T-helper 22 cell (primary cell): ENCODE measurements at regions not wholly inside any gene's neighbourhood (a gene's known extent, or its start where the extent isn't known, plus 50 kb on each side); places are given as distances from the start of the nearest gene placed in this dataset.

Experiments used
- DNase-seq: peaks from one replicate; pipeline ENCODE4 v3.0.0-alpha.2; 2020; ENCODE audit warnings: low read depth

DNA sequence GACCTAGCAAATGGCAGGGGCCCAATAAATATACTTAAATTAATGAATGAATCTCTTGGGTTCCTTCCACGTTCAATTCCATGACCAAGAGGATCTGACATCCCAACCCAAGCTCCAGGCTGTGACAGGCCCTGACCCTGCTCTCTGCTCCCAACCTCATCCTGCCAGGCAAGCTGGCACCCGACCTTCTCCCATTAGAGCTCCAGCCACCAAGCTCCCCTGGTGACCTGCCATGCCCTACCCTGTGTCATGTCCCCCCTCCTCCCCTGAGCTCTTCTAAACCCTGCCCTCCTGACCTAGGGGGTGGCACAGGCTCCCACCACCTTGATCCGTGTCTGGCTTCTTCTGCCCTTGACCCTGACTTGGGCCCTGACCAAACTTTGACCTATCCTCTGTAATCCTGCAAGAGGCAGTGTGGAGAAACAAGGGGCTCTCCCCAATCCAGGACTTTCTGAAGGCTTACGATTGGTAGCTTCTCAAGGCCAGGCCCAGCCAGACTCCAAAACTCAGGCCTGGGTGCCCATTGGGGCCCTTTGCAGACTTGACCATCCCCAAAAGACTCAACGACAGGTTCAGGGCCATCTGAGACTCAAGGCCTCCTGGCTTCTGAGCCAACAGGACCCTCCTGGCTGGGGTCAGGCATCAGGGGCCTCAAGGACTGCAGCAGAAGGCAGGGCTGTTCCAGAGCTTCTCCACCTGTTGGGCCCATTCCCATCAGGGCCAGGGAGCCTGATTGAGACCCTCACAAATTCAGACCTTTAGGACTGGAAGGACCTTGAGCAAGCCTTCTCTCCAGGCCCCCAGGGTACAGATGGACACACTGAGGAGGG, 249.0 kb downstream of the PTPRU start:
- no peak for DNase-seq

DNA sequence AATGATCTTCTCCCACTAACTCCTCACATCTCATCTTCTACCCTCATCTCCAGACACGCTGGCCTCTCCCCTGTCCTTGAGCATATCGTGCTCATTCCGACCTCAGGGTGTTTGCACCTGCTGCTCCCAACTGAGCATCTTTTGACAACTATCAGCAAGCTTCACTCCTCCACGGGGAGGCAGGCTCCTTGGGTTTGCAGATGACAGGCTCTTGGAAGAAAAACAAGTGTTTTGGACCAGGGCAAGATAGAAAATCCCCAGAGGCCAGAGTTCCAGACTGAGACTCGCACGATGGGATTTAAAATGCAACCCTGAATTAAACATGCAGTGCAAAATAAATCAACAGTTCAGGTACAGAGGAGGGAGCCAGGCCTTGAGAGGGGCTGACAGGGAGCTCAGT, 246.7 kb downstream of the PTPRU start:
- no peak for DNase-seq

- no peak for DNase-seq
Observed at GRCh38 chr1:29482064-29482463, 245.7 kb downstream of the PTPRU start.

DNA sequence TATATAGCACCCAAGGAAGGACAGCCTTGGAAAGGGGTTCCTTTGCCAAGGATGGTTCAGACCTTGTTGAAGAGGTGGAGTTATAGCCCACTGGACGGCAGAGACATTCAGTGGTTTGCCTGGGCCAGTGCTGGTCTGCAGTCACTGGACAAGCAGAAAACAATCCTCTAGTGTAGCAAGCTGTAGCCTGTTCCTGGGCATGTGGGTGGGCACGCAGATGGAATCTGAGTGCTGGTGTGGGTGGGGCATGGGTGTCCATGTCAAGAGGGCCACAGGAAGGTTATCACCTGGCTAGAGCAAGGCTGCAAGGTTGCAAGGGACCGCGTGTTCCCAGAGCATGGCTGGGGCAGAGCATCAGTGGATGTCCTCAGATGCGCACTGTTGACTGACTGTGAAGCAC, 244.7 kb downstream of the PTPRU start:
- no peak for DNase-seq

DNA sequence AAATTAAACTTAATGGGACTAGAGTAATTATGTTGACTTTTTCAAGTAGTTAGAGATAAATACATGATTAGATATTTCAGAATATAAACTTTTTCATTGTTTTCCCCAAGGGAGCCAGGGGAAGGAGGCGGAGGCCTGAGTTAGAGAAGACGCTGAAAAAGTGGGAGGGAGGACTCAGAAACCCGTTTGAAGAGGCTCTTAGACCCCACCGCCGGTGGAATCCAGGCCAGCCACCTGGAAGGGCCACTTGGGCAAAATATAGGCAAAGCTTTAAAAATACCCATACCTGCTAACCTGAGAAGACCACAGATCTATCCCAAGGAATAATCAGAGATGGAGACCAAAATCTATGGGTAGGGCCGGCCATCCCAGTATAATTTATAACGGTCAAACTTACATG, 242.6 kb downstream of the PTPRU start:
- no peak for DNase-seq

- no peak for DNase-seq
Observed at GRCh38 chr1:29478151-29478791, 241.9 kb downstream of the PTPRU start.

DNA sequence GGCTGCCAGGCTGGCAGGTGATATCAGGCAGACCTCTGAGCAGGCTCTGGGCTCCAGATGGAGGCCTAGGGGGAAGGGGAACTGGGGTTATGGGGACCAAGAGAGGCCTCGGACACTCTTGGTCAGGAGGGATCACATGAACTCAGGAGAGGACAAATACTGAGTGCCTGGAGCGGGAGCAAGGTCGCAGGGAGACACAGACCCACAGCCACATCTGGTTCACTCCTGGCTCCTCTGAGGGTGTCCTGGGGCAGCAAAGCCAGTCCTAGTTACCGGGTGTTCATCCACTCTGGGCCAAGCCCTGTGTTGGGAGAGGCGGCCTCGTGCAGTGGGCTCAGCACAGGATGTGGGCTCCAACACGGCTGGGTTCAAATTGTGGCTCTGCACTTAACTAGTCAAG, 239.0 kb downstream of the PTPRU start:
- DNase-seq = no peak

DNA sequence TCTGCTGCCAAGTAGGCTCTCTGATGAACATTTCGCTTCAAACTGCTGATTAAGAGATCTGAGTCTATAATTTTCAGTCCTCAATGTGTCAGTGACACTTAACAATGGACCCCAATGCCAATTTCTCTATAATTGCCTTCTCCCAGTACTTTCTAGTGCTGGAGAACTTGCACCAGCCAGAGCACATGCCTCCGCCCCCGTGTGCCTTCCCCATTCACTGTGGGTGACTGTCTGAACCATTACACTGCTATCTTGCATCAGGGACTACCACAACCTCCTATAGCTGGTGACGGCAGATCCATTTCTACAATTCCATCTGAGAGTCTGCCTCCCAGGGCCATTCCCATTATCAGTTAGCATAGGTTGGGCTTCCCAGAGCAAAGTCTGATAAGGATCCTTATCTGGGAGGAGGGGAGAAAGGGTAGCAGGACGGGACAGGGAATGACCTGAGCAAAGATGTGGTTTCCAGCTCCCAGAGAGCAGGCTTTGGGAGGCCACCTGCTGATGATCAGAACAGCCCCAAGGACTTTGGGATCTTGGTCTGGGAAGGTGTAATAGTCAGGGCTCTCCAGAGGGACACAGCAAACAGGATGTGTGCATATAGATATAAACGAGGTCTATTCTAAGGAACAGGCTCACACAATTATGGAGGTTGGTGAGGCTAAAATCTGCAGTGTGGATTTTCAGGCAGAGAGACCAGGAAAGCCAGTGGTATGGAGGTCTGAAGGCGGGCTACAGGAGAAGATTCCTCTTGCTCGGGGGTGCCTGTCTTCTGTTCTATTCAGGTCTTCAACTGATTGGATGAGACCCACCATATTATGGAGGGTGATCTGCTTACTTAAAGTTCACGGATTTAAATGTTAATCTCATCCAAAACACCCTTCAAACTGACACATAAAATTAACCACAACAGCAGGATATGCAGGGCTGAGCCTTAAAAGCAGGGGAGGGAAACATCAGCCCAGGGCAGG, 238.2 kb downstream of the PTPRU start:
- no peak for DNase-seq

GRCh38 chr1:29473161-29473855, 237.0 kb downstream of the PTPRU start:
- no peak for DNase-seq

GRCh38 chr1:29471487-29472313, 235.4 kb downstream of the PTPRU start:
- DNase-seq = no peak

- no peak for DNase-seq
Observed at GRCh38 chr1:29470788-29471119, 234.4 kb downstream of the PTPRU start.

- DNase-seq = no peak
Observed at GRCh38 chr1:29470087-29470787, 233.9 kb downstream of the PTPRU start.

DNA sequence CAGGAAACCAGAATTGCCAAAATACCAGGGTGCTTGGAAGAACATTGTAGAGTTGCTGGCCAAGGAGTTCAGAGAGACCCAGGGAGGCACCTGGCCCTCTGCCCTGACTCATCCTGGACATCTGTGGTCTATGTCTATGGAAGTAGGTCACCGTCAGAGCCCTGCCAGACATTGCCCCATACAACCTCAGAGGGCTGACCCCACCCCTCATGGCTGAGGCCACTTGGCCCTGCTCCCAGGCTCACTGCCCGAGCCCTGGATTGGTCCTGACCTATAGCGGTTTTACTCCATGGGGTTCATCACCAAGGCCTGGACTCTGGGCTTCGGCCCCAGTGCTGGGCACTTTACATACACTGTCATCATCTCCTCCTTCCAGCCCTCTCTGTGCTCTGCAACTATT, 233.1 kb downstream of the PTPRU start:
- DNase-seq = no peak

- no peak for DNase-seq
Observed at GRCh38 chr1:29467989-29468900, 231.9 kb downstream of the PTPRU start.

GRCh38 chr1:29466258-29466657, 229.9 kb downstream of the PTPRU start:
- DNase-seq = no peak

DNA sequence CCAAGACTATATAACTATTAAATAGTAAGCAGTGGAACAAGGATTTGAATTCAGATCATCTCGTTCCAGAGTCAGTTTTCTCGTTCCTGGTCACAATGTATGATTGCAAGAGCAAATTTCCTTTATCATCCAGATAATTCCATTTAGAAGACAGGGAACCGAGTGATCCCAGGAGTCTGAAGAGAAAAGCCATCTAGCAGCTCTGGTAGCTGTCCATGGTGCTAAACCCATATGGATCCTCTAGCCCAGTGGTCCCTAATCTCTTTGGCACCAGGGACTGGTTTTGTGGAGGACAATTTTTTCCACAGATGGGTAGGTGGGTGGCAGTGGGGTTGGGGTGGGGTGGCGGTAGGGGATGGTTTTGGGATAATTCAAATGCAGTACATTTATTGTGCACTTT, 229.4 kb downstream of the PTPRU start:
- no peak for DNase-seq

GRCh38 chr1:29462096-29462495, 225.8 kb downstream of the PTPRU start:
- DNase-seq = no peak

DNA sequence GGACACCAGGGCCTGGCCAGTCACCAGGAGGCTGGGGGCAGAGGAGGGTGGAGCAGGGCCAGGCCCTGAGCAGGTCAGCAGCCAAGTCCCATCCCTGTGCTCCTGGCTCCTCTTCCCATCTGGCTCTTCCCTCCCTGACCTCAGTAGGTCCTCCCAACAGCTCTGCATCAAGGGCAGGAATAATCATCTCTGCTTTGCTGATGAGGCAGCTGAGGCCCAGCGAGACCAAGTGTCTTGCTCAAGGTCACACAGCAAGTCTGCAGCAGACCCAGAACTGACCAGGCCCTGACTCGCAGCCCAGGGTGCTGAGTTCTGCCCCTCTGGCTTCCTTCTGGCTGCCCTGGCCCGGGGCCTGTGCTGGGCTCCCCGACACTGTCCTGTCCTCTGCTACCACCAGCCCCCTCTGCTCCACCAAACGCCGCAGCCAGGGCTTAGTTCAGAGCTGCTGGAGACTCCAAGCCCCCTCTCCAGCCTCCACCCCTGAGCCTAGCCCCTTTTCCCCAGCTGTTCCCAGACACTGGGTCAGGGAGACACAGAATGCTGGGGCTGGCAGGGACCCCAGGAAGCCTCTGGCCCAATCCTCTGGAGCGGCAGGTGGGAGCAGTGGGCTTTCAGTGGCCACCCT, 224.9 kb downstream of the PTPRU start:
- DNase-seq = no peak

GRCh38 chr1:29460694-29461093, 224.4 kb downstream of the PTPRU start:
- no peak for DNase-seq
